ENCODE measurements at regions not wholly inside any gene's neighbourhood (a gene's known extent, or its start where the extent isn't known, plus 50 kb on each side); places are given as distances from the start of the nearest gene placed in this dataset.

GRCh38 chr12:107992870-107993451 is 136.1 kb upstream of the WSCD2 start:
- no peak for TF ChIP-seq CTCF (IDR thresholded peaks at IDR 0.05)
- no peak for TF ChIP-seq POLR2A (IDR thresholded peaks at IDR 0.05)

Data from ovary (tissue), 3 donors.